ENCODE measurements at regions not wholly inside any gene's neighbourhood (a gene's known extent, or its start where the extent isn't known, plus 50 kb on each side); places are given as distances from the start of the nearest gene placed in this dataset.

DNA sequence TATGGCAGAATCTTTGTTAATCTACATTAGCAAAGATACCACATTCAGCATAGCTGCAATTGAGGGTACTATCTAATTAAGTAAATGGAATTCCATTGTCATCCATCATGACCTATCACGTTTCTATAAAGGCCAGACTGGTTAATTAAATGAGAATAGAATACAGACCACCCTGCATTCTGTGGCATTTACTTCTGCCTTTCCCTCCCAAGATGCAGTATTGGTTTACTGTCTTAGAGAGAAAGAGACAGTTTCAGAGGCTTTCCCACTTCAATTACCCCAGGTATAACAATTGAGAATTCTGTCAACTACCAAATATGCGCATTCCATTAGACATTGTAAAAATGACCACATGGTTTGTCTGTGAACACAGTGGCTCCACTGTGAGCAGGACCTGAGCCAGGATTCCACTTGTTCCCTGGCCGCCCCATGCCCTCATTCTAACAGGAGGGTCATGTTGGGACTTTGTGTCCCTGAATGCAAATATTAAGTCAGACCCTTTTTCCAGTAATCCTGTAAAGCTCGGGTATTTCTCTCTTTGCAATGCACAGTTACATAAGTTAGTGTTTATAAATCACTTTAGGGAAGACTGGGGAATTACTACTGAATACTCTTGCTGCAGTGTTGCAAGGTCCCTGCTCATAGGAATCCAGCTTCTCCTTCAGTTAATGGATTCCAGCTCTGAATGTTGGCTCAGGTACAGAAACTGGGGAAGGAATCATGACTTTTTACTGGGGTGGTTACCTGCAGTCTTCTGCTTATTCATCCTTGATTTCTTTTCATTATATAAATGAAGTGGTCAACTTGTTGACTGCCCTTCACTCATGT lies 261.0 kb downstream of the PDGFC start:
- no peaks in the 10 kb centered on the region for H3K27me3 Mint-ChIP-seq
- DNase-seq (no peak), ATAC-seq (no peak)
- H3K27ac Mint-ChIP-seq, result no peak overlapping the region
- no peak overlapping the region for H3K4me3 Mint-ChIP-seq
- no peaks in the 10 kb centered on the region for H3K36me3 Mint-ChIP-seq (ENCODE audit: low read depth)
- no peaks in the 10 kb centered on the region for H3K4me1 Mint-ChIP-seq
- H3K9me3 Mint-ChIP-seq, result peaks cover 5% of the 10 kb centered on the region

- no peak overlapping the region for H3K4me3 Mint-ChIP-seq
- H3K36me3 Mint-ChIP-seq (ENCODE audit: low read depth), result no peaks in the 10 kb centered on the region
- H3K4me1 Mint-ChIP-seq, result no peaks in the 10 kb centered on the region
- no peak for ATAC-seq
- H3K27me3 Mint-ChIP-seq, result no peaks in the 10 kb centered on the region
- no peak overlapping the region for H3K27ac Mint-ChIP-seq
- no peak for DNase-seq
- peaks cover 5% of the 10 kb centered on the region for H3K9me3 Mint-ChIP-seq
Measured at GRCh38 chr4:156705311-156705710, 266.3 kb downstream of the PDGFC start.

GRCh38 chr4:156695163-156695562 lies 276.4 kb downstream of the PDGFC start:
- H3K27me3 Mint-ChIP-seq, result no peaks in the 10 kb centered on the region
- H3K4me3 Mint-ChIP-seq, result no peak overlapping the region
- DNase-seq (no peak), ATAC-seq (no peak)
- H3K36me3 Mint-ChIP-seq (ENCODE audit: low read depth), result no peaks in the 10 kb centered on the region
- H3K9me3 Mint-ChIP-seq, result peaks cover 4% of the 10 kb centered on the region
- H3K27ac Mint-ChIP-seq, result no peak overlapping the region
- no peaks in the 10 kb centered on the region for H3K4me1 Mint-ChIP-seq

DNA sequence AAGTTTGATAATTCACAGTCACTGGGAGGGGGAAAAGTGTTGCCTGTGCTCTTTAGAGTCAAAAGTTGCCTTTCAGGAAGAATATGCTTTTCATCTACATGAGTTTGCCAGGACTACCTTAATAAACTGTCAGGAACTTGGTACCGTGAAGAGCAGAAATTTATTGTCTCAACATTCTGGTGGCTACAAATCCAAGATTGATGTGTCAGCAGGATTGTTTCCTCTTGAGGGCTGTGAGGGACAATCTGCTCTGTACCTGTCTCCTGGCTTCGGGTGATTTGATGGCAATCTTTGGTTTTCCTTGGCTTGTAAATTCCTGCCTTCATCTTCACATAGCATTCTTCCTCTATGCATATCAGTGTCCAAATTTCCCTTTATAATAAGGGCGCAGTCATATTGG lies 277.2 kb downstream of the PDGFC start:
- DNase-seq (no peak), ATAC-seq (no peak)
- Mint-ChIP-seq H3K27me3 (no peaks in the 10 kb centered on the region), H3K4me1 (no peaks in the 10 kb centered on the region), H3K9me3 (peaks cover 4% of the 10 kb centered on the region), H3K36me3 (ENCODE audit: low read depth) (no peaks in the 10 kb centered on the region), H3K27ac (no peak overlapping the region), H3K4me3 (no peak overlapping the region)

- Mint-ChIP-seq H3K36me3 (ENCODE audit: low read depth) (no peaks in the 10 kb centered on the region), H3K27me3 (no peaks in the 10 kb centered on the region)
Measured at GRCh38 chr4:156693557-156693956, 278.0 kb downstream of the PDGFC start.

GRCh38 chr4:156692016-156692415 lies 279.6 kb downstream of the PDGFC start:
- ATAC-seq, result no peak
- no peak overlapping the region for H3K27ac Mint-ChIP-seq

More at GRCh38 chr4:156693557-156693956, 278.0 kb downstream of the PDGFC start:
- no peak overlapping the region for H3K4me3 Mint-ChIP-seq
- no peaks in the 10 kb centered on the region for H3K4me1 Mint-ChIP-seq
- DNase-seq (no peak), ATAC-seq (no peak)
- H3K9me3 Mint-ChIP-seq, result peaks cover under 1% of the 10 kb centered on the region
- H3K27ac Mint-ChIP-seq, result no peak overlapping the region

DNA sequence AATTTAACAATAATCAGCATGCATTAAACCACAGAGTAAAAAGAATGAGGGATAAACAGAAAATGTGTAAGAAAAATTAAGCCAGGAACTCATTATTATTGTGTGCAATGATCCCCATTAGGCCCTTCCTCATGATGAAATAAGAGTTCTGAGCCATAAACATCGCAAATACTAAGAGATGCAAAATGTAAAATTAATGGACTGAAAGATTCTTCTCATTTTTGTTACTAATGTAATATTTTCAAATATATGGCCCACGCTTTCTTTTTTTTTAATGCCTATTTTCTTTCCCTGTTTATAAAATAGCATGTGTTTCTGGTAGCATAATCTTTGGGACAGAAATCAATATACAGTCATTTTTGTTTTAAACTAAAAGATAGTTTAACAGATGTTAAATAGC lies 281.0 kb downstream of the PDGFC start:
- Mint-ChIP-seq H3K27ac (no peak overlapping the region), H3K36me3 (ENCODE audit: low read depth) (no peaks in the 10 kb centered on the region), H3K9me3 (peaks cover 3% of the 10 kb centered on the region), H3K27me3 (no peaks in the 10 kb centered on the region), H3K4me1 (no peaks in the 10 kb centered on the region), H3K4me3 (no peak overlapping the region)
- ATAC-seq (no peak), DNase-seq (no peak)

More at GRCh38 chr4:156692016-156692415, 279.6 kb downstream of the PDGFC start:
- no peak overlapping the region for H3K4me3 Mint-ChIP-seq
- DNase-seq, result no peak
- no peaks in the 10 kb centered on the region for H3K36me3 Mint-ChIP-seq (ENCODE audit: low read depth)
- H3K27me3 Mint-ChIP-seq, result no peaks in the 10 kb centered on the region
- peaks cover 3% of the 10 kb centered on the region for H3K9me3 Mint-ChIP-seq
- H3K4me1 Mint-ChIP-seq, result no peaks in the 10 kb centered on the region

DNA sequence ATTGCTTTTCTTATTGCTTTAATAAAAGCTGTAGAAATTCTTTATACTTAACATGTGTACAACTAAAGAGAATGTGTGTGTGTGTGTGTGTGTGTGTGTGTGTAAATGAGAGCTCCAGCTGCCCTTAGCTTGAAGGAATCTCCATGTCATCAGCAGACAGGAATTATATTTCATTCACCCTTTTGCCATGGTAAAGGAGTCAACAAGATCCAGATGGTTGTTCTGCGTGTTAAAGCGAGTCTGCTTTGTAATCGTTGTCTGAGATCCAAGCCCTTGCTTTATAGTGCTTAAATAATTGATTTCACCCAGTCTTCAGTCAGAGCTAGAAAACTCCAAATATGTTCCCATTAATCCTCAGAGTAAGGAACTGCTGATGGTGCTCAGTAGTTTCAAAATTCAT lies 285.5 kb downstream of the PDGFC start:
- Mint-ChIP-seq H3K36me3 (ENCODE audit: low read depth) (no peaks in the 10 kb centered on the region), H3K27ac (no peak overlapping the region), H3K4me1 (no peaks in the 10 kb centered on the region), H3K27me3 (no peaks in the 10 kb centered on the region), H3K4me3 (no peak overlapping the region), H3K9me3 (peaks cover 3% of the 10 kb centered on the region)
- DNase-seq (no peak), ATAC-seq (no peak)

- DNase-seq, result no peak
- peaks cover 3% of the 10 kb centered on the region for H3K9me3 Mint-ChIP-seq
- H3K4me1 Mint-ChIP-seq, result no peaks in the 10 kb centered on the region
- no peaks in the 10 kb centered on the region for H3K27me3 Mint-ChIP-seq
- no peaks in the 10 kb centered on the region for H3K36me3 Mint-ChIP-seq (ENCODE audit: low read depth)
- no peak for ATAC-seq
- H3K27ac Mint-ChIP-seq, result no peak overlapping the region
- H3K4me3 Mint-ChIP-seq, result no peak overlapping the region
Measured at GRCh38 chr4:156685308-156685707, 286.3 kb downstream of the PDGFC start.

DNA sequence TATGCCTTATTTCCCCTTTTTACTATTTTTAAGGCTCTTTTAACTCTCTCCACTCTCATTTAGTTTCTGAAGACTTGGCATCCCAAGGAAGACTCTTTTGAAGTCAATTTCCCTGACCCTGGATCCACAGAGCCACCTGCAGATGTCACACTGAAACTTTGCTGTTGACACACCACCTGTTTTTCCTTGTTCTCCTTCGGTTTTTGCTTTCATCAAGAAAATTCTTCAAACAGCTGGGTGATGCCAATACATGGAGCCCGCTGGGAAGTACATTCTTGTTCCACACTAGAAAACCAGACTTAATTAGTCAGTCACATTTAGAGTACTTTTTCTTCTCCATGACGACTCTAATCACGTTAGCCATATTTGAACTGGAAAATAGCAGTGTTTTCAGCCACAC lies 293.9 kb downstream of the PDGFC start:
- DNase-seq (no peak), ATAC-seq (no peak)
- Mint-ChIP-seq H3K27me3 (no peaks in the 10 kb centered on the region), H3K9me3 (no peaks in the 10 kb centered on the region), H3K36me3 (ENCODE audit: low read depth) (no peaks in the 10 kb centered on the region), H3K4me3 (no peak overlapping the region), H3K27ac (no peak overlapping the region), H3K4me1 (no peaks in the 10 kb centered on the region)

- H3K27me3 Mint-ChIP-seq, result no peaks in the 10 kb centered on the region
- no peak overlapping the region for H3K4me3 Mint-ChIP-seq
- no peak for ATAC-seq
- no peaks in the 10 kb centered on the region for H3K4me1 Mint-ChIP-seq
- no peaks in the 10 kb centered on the region for H3K36me3 Mint-ChIP-seq (ENCODE audit: low read depth)
- DNase-seq, result no peak
- H3K9me3 Mint-ChIP-seq, result no peaks in the 10 kb centered on the region
- no peak overlapping the region for H3K27ac Mint-ChIP-seq
Measured at GRCh38 chr4:156677131-156677531, 294.5 kb downstream of the PDGFC start.

GRCh38 chr4:156676116-156676851 lies 295.3 kb downstream of the PDGFC start:
- Mint-ChIP-seq H3K36me3 (ENCODE audit: low read depth) (no peaks in the 10 kb centered on the region), H3K4me1 (no peaks in the 10 kb centered on the region), H3K27me3 (no peaks in the 10 kb centered on the region), H3K9me3 (no peaks in the 10 kb centered on the region), H3K27ac (no peak overlapping the region), H3K4me3 (no peak overlapping the region)
- ATAC-seq (no peak), DNase-seq (no peak)

- H3K27me3 Mint-ChIP-seq, result no peaks in the 10 kb centered on the region
- H3K36me3 Mint-ChIP-seq (ENCODE audit: low read depth), result no peaks in the 10 kb centered on the region
- no peaks in the 10 kb centered on the region for H3K9me3 Mint-ChIP-seq
- ATAC-seq (no peak), DNase-seq (no peak)
- no peak overlapping the region for H3K4me3 Mint-ChIP-seq
- no peak overlapping the region for H3K27ac Mint-ChIP-seq
- no peaks in the 10 kb centered on the region for H3K4me1 Mint-ChIP-seq
Measured at GRCh38 chr4:156673483-156673882, 298.1 kb downstream of the PDGFC start.

GRCh38 chr4:156672492-156673305 lies 298.9 kb downstream of the PDGFC start:
- Mint-ChIP-seq H3K36me3 (ENCODE audit: low read depth) (no peaks in the 10 kb centered on the region), H3K27ac (no peak overlapping the region), H3K27me3 (no peaks in the 10 kb centered on the region), H3K4me3 (no peak overlapping the region), H3K4me1 (no peaks in the 10 kb centered on the region), H3K9me3 (no peaks in the 10 kb centered on the region)
- ATAC-seq (no peak), DNase-seq (no peak)

Measured in activated naive CD8-positive, alpha-beta T cell treated with anti-CD3 and anti-CD28 coated beads, Interleukin-2, amount 50 U/mL, for 24 hours (primary cell).